GM20000 (cell line): ENCODE measurements at regions not wholly inside any gene's neighbourhood (a gene's known extent, or its start where the extent isn't known, plus 50 kb on each side); places are given as distances from the start of the nearest gene placed in this dataset.

ENCODE experiments used
- DNase-seq: peaks from one replicate; pipeline ENCODE4 v3.0.0; 2012; ENCODE audit warnings: low spot score
- CTCF ChIP-seq: IDR thresholded peaks from 2 replicates; pipeline ENCODE4 v1.5.1; 2012; ENCODE audit warnings: mild to moderate bottlenecking, control low read depth; ENCODE audit errors: extremely low read depth, missing control alignments

GRCh38 chr6:133683606-133684005 lies 205.3 kb upstream of the TCF21 start:
- no peak for DNase-seq
- TF ChIP-seq CTCF, result no peak

DNA sequence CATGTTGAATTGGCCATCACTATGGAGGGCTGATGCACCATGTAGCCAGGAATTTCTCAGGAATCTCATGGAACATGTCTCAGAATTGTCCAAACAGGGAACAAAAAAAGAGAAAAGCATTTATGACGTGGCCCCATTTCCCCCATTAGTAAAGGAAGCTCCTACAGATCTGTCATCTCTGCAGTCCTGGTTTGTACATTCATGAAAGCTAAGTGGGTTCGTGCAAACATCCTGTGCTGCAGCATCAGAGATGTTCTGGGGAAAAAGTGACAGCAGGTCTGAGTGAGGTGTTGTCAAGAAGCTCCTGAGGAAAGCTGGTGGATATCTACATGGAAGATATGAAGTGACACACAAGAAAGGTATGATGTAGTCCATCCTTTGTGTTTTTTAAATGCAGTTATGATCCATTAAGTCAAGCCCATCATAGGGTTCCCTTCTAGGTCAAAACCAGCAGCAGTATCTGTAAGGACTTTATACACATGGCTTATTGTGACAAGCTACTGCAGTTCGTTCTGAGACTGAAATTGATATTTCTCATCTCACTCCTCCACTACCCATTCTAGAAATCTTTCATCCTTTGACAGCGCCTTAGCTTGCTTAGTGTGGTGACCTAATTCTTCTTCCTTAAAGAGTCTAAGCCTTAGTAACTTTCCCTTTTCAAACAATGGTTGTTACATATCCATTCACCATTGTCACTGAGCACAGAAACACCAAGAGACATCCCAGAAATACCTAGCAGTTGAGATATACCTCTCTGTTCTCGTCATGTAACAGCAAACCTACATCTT lies 200.0 kb upstream of the TCF21 start:
- TF ChIP-seq CTCF, result no peak
- DNase-seq, result no peak

GRCh38 chr6:133689863-133690262 lies 199.1 kb upstream of the TCF21 start:
- TF ChIP-seq CTCF, result no peak
- DNase-seq, result no peak

- no peak for DNase-seq
- TF ChIP-seq CTCF, result no peak
Measured at GRCh38 chr6:133693565-133693964, 195.3 kb upstream of the TCF21 start.

GRCh38 chr6:133697185-133697584 lies 191.7 kb upstream of the TCF21 start:
- DNase-seq, result no peak
- TF ChIP-seq CTCF, result no peak

GRCh38 chr6:133697666-133698065 lies 191.2 kb upstream of the TCF21 start:
- TF ChIP-seq CTCF, result no peak
- no peak for DNase-seq

DNA sequence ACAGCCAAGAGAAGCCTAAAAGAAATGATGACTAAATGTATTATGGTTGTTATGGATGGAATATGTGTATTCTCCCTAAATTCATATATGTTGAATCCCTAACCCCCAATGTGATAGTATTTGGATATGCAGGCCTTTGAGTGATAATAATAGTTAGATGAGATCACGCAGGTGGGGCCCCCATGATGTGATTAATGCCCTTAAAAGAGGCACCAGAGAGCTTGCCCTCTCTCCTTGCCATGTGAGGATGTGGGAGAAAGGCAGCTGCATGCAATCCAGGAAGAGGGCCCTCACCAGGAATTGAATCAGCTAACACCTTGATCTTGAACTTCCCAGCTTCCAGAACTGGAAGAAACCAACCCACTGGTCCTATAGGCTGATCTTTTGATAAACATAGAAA lies 190.6 kb upstream of the TCF21 start:
- DNase-seq, result no peak

More for the DNA sequence above, 190.6 kb upstream of the TCF21 start:
- TF ChIP-seq CTCF, result no peak
